ENCODE measurements at regions not wholly inside any gene's neighbourhood (a gene's known extent, or its start where the extent isn't known, plus 50 kb on each side); places are given as distances from the start of the nearest gene placed in this dataset.

DNA sequence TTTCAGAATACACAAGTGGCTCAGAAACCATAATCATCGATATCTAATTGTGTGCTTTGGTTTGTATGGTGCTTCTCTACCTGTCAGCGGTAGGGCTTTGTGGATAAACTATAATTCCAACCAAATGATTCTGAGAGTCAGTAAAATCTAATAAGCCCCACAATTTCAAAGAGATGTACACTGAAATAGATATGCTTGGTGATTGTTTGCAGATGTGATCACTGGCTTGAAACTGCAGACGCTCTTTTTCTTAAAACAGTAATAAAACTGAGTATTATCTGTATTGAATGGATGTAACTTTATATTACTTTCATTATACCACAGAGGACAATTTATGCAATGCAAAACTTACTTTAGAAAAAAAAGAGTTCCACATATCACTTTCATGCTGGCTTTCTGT is 198.8 kb upstream of the ANXA10 start:
- no peaks in the 10 kb centered on the region for H3K36me3 ChIP-seq (replicated peaks in 1 of 2; ENCODE audit: control insufficient read depth in 1 of 2, insufficient read depth in 2 of 2, low read length in 2 of 2)
- no peak for ATAC-seq
- in situ Hi-C loops (cut with HindIII; ENCODE audit: extremely low pct_ligation_motif_present, low pct_unique_long_range_greater_than_20kb) (no loop called here), intact Hi-C loops (cut with micrococcal nuclease; ENCODE audit: unreplicated experiment) (no loop called here)
- ChIA-PET CTCF (ENCODE audit: low intra/inter-chr PET ratio, low total read pairs) (no interaction called here), POLR2A (no interaction called here)
- DNase-seq (ENCODE audit: low spot score) = no peak
- no TSS peak for BruUV-seq (replicated peaks)
- FAIRE-seq = no peak
- H3K79me2 ChIP-seq (ENCODE audit: insufficient read depth, low read length) = no peaks in the 10 kb centered on the region
- no peaks in the 10 kb centered on the region for H3K27me3 ChIP-seq (ENCODE audit: control insufficient read depth in 1 of 2, insufficient read depth in 2 of 2, low read length in 2 of 2)
- no peak overlapping the region for H2AFZ ChIP-seq (ENCODE audit: low read length)
- H3K9me3 ChIP-seq (ENCODE audit: low read length) = peaks cover 14% of the 10 kb centered on the region
- no peak overlapping the region for H3K9ac ChIP-seq (ENCODE audit: insufficient read depth, low read depth, low read length)
- no peak overlapping the region for H3K27ac ChIP-seq (ENCODE audit: extremely low read length, insufficient read depth, low read length)
- no peaks in the 10 kb centered on the region for H3K4me1 ChIP-seq (ENCODE audit: insufficient read depth, low read length)
- 5% methylated on average over 3 of the region's 3 CpGs for WGBS (ENCODE audit: low lambda C conversion rate)
- H4K20me1 ChIP-seq (ENCODE audit: insufficient read depth, low read length) = no peaks in the 10 kb centered on the region
- no peak overlapping the region for H3K4me3 ChIP-seq (replicated peaks in 1 of 3; ENCODE audit: insufficient read depth in 1 of 3, low read depth in 2 of 3, low read length in 3 of 3)
- H3K4me2 ChIP-seq (ENCODE audit: low read depth, low read length) = no peak overlapping the region
- TF ChIP-seq, protein P1, sequence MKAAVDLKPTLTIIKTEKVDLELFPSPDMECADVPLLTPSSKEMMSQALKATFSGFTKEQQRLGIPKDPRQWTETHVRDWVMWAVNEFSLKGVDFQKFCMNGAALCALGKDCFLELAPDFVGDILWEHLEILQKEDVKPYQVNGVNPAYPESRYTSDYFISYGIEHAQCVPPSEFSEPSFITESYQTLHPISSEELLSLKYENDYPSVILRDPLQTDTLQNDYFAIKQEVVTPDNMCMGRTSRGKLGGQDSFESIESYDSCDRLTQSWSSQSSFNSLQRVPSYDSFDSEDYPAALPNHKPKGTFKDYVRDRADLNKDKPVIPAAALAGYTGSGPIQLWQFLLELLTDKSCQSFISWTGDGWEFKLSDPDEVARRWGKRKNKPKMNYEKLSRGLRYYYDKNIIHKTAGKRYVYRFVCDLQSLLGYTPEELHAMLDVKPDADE (CRISPR knock-in tag; IDR thresholded peaks at IDR 0.05) = no peak
- TF ChIP-seq, protein P2, sequence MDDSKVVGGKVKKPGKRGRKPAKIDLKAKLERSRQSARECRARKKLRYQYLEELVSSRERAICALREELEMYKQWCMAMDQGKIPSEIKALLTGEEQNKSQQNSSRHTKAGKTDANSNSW (CRISPR knock-in tag; IDR thresholded peaks at IDR 0.05; ENCODE audit: borderline replicate concordance) = no peak
- TF ChIP-seq ZNF510 (CRISPR knock-in tag; IDR thresholded peaks at IDR 0.05; ENCODE audit: low read depth) = no peak
- TF ChIP-seq ZC3H4 (CRISPR knock-in tag; IDR thresholded peaks at IDR 0.05; ENCODE audit: borderline replicate concordance) = no peak
- TF ChIP-seq, protein P3, sequence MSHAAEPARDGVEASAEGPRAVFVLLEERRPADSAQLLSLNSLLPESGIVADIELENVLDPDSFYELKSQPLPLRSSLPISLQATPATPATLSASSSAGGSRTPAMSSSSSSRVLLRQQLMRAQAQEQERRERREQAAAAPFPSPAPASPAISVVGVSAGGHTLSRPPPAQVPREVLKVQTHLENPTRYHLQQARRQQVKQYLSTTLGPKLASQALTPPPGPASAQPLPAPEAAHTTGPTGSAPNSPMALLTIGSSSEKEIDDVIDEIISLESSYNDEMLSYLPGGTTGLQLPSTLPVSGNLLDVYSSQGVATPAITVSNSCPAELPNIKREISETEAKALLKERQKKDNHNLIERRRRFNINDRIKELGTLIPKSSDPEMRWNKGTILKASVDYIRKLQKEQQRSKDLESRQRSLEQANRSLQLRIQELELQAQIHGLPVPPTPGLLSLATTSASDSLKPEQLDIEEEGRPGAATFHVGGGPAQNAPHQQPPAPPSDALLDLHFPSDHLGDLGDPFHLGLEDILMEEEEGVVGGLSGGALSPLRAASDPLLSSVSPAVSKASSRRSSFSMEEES (CRISPR knock-in tag; IDR thresholded peaks at IDR 0.05) = no peak
- TF ChIP-seq ARHGAP35 (CRISPR knock-in tag; IDR thresholded peaks at IDR 0.05; ENCODE audit: borderline replicate concordance) = no peak
- TF ChIP-seq NCOA5 (CRISPR knock-in tag; IDR thresholded peaks at IDR 0.05) = no peak
- TF ChIP-seq, protein P4, sequence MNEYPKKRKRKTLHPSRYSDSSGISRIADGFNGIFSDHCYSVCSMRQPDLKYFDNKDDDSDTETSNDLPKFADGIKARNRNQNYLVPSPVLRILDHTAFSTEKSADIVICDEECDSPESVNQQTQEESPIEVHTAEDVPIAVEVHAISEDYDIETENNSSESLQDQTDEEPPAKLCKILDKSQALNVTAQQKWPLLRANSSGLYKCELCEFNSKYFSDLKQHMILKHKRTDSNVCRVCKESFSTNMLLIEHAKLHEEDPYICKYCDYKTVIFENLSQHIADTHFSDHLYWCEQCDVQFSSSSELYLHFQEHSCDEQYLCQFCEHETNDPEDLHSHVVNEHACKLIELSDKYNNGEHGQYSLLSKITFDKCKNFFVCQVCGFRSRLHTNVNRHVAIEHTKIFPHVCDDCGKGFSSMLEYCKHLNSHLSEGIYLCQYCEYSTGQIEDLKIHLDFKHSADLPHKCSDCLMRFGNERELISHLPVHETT (CRISPR knock-in tag; conservative IDR thresholded peaks at IDR 0.05) = no peak
- TF ChIP-seq, protein P5, sequence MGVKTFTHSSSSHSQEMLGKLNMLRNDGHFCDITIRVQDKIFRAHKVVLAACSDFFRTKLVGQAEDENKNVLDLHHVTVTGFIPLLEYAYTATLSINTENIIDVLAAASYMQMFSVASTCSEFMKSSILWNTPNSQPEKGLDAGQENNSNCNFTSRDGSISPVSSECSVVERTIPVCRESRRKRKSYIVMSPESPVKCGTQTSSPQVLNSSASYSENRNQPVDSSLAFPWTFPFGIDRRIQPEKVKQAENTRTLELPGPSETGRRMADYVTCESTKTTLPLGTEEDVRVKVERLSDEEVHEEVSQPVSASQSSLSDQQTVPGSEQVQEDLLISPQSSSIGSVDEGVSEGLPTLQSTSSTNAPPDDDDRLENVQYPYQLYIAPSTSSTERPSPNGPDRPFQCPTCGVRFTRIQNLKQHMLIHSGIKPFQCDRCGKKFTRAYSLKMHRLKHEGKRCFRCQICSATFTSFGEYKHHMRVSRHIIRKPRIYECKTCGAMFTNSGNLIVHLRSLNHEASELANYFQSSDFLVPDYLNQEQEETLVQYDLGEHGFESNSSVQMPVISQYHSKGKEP (CRISPR knock-in tag; IDR thresholded peaks at IDR 0.05) = no peak
- no peak for TF ChIP-seq AGO1 (IDR thresholded peaks at IDR 0.05; ENCODE audit: low read depth, low read length, poor library complexity, severe bottlenecking)
- no peak for TF ChIP-seq CHD4 (IDR thresholded peaks at IDR 0.05; ENCODE audit: borderline replicate concordance, low read length)
- TF ChIP-seq POLR2A (IDR thresholded peaks at IDR 0.05; ENCODE audit: insufficient read depth in 1 of 2, low read depth in 2 of 2, low read length in 2 of 2) = no peak
- no peak for TF ChIP-seq FOXK2 (IDR thresholded peaks at IDR 0.05)
- no peak for TF ChIP-seq CAMTA2 (CRISPR knock-in tag; IDR thresholded peaks at IDR 0.05; ENCODE audit: borderline replicate concordance)
- no peak for TF ChIP-seq ZBTB21 (CRISPR knock-in tag; IDR thresholded peaks at IDR 0.05)
- TF ChIP-seq, protein P6, sequence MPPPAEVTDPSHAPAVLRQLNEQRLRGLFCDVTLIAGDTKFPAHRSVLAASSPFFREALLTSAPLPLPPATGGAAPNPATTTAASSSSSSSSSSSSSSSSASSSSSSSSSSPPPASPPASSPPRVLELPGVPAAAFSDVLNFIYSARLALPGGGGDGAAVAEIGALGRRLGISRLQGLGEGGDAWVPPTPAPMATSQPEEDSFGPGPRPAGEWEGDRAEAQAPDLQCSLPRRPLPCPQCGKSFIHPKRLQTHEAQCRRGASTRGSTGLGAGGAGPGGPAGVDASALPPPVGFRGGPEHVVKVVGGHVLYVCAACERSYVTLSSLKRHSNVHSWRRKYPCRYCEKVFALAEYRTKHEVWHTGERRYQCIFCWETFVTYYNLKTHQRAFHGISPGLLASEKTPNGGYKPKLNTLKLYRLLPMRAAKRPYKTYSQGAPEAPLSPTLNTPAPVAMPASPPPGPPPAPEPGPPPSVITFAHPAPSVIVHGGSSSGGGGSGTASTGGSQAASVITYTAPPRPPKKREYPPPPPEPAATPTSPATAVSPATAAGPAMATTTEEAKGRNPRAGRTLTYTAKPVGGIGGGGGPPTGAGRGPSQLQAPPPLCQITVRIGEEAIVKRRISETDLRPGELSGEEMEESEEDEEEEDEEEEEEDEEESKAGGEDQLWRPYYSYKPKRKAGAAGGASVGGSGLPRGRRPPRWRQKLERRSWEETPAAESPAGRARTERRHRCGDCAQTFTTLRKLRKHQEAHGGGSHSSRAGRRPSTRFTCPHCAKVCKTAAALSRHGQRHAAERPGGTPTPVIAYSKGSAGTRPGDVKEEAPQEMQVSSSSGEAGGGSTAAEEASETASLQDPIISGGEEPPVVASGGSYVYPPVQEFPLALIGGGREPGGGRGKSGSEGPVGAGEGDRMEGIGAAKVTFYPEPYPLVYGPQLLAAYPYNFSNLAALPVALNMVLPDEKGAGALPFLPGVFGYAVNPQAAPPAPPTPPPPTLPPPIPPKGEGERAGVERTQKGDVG (CRISPR knock-in tag; IDR thresholded peaks at IDR 0.05; ENCODE audit: borderline replicate concordance) = no peak
- TF ChIP-seq MYC (CRISPR knock-in tag; IDR thresholded peaks at IDR 0.05; ENCODE audit: borderline replicate concordance) = no peak

All from HepG2 (cell line).